Esophagus muscularis mucosa (tissue), 4 donors: ENCODE measurements at regions not wholly inside any gene's neighbourhood (a gene's known extent, or its start where the extent isn't known, plus 50 kb on each side); places are given as distances from the start of the nearest gene placed in this dataset.

Experiments
- CTCF ChIP-seq, 3 experiments: fragments of 200-600 bp in 2 of 3; fragments of 450-650 bp in 1 of 3; sonication (generic) in 2 of 3; IDR thresholded peaks; one replicate each; pipeline ENCODE4 v1.5.1; 2017 to 2019; ENCODE audit warnings: antibody characterized with exemption in 3 of 3, mild to moderate bottlenecking in 2 of 3, moderate library complexity in 1 of 3
- EP300 ChIP-seq: sonication (generic); formaldehyde crosslinking; IDR thresholded peaks from one replicate; pipeline ENCODE4 v1.6.1; 2017; ENCODE audit warnings: antibody characterized with exemption
- POLR2A ChIP-seq: fragments of 450-650 bp; IDR thresholded peaks from one replicate; pipeline ENCODE4 v1.6.1; 2017; ENCODE audit warnings: antibody characterized with exemption, moderate library complexity, mild to moderate bottlenecking, low read depth
- POLR2AphosphoS5 ChIP-seq, 2 donors: sonication (generic); formaldehyde crosslinking; IDR thresholded peaks; one replicate each; pipeline ENCODE4 v1.6.1; 2017; ENCODE audit warnings: antibody characterized with exemption in 2 of 2

DNA sequence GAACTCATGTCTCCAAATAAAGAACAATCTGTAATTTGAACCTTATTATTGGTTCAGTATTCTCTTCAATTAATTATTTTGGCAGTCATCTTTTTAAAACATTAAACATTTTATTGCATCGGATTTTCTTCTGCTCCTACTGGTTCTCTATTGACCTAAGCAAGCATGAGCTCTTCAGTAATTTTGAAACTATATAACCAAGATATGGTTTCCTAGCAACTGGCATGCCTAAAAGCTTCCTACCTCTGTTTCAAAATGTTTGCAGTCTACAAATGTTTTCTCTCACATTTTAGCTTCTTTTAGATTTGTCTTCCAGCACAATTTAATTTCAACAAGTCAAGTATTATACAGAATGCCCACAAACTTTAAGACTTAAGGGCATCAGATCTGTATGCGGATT, 371.3 kb downstream of the GPM6A start:
- TF ChIP-seq CTCF (IDR thresholded peaks at IDR 0.05) = no peak
- TF ChIP-seq POLR2A = no peak
- no peak for TF ChIP-seq EP300
- TF ChIP-seq POLR2AphosphoS5 (IDR thresholded peaks at IDR 0.05) = no peak
